GM21786 (cell line): ENCODE measurements at regions not wholly inside any gene's neighbourhood (a gene's known extent, or its start where the extent isn't known, plus 50 kb on each side); places are given as distances from the start of the nearest gene placed in this dataset.
"Not testable (repeated sequence)": the region's sequence is repeated elsewhere in the genome, so short reads cannot be mapped to it uniquely, and the experiment has no call there.

Source experiments
- ATAC-seq: cut with Tn5 transposase; IDR thresholded peaks from one replicate; pipeline ENCODE4 v1.9.1; 2021; ENCODE audit not compliant: unreplicated experiment

- ATAC-seq, result no peak
Measured at GRCh38 chrX:106220177-106220576, 52.1 kb downstream of the PWWP3B start.

- no peak for ATAC-seq
Measured at GRCh38 chrX:106243376-106243775, 75.3 kb downstream of the PWWP3B start.

GRCh38 chrX:106246511-106246910 is 78.4 kb downstream of the PWWP3B start:
- no peak for ATAC-seq

GRCh38 chrX:106247162-106247561 is 79.1 kb downstream of the PWWP3B start:
- no peak for ATAC-seq

GRCh38 chrX:106249706-106250379 is 81.7 kb downstream of the PWWP3B start:
- no peak for ATAC-seq

- ATAC-seq, result no peak
Measured at GRCh38 chrX:106263817-106264216, 95.7 kb downstream of the PWWP3B start.

- not testable (repeated sequence) for ATAC-seq
Measured at GRCh38 chrX:106273947-106274587, 106.0 kb downstream of the PWWP3B start.

- ATAC-seq, result not testable (repeated sequence)
Measured at GRCh38 chrX:106275172-106275571, 107.1 kb downstream of the PWWP3B start.

- ATAC-seq, result no peak
Measured at GRCh38 chrX:106278951-106279350, 110.8 kb downstream of the PWWP3B start.

GRCh38 chrX:106281383-106281782 is 113.3 kb downstream of the PWWP3B start:
- ATAC-seq, result no peak

- ATAC-seq, result no peak
Measured at GRCh38 chrX:106283841-106284240, 115.7 kb downstream of the PWWP3B start.

- no peak for ATAC-seq
Measured at GRCh38 chrX:106284431-106285025, 116.4 kb downstream of the PWWP3B start.

- no peak for ATAC-seq
Measured at GRCh38 chrX:106286053-106286650, 118.0 kb downstream of the PWWP3B start.

- ATAC-seq, result not testable (repeated sequence)
Measured at GRCh38 chrX:106290778-106291177, 122.7 kb downstream of the PWWP3B start.

- not testable (repeated sequence) for ATAC-seq
Measured at GRCh38 chrX:106291779-106292390, 123.8 kb downstream of the PWWP3B start.

- no peak for ATAC-seq
Measured at GRCh38 chrX:106300239-106300638, 132.1 kb downstream of the PWWP3B start.

- no peak for ATAC-seq
Measured at GRCh38 chrX:106300656-106301055, 132.6 kb downstream of the PWWP3B start.

- ATAC-seq, result no peak
Measured at GRCh38 chrX:106302304-106302703, 134.2 kb downstream of the PWWP3B start.

- ATAC-seq, result no peak
Measured at GRCh38 chrX:106306391-106306947, 138.4 kb downstream of the PWWP3B start.

- ATAC-seq, result no peak
Measured at GRCh38 chrX:106323357-106323756, 155.3 kb downstream of the PWWP3B start.

- peak; percentile 66 for ATAC-seq
Measured at GRCh38 chrX:106331606-106332005, 163.5 kb downstream of the PWWP3B start.
